ENCODE measurements at regions not wholly inside any gene's neighbourhood (a gene's known extent, or its start where the extent isn't known, plus 50 kb on each side); places are given as distances from the start of the nearest gene placed in this dataset.

- TF ChIP-seq CTCF (IDR thresholded peaks at IDR 0.05; ENCODE audit: low read depth, low read length) (no peak), EZH2phosphoT487 (IDR thresholded peaks at IDR 0.05; ENCODE audit: low read depth) (no peak)
Measured at GRCh38 chr2:223481486-223481885, 120.7 kb downstream of the SCG2 start.

Measured in OCI-LY3 (cell line).